GM18858 (cell line): ENCODE measurements at regions not wholly inside any gene's neighbourhood (a gene's known extent, or its start where the extent isn't known, plus 50 kb on each side); places are given as distances from the start of the nearest gene placed in this dataset.
"Not testable (repeated sequence)": the region's sequence is repeated elsewhere in the genome, so short reads cannot be mapped to it uniquely, and the experiment has no call there.

ENCODE experiments used
- ATAC-seq: cut with Tn5 transposase; IDR thresholded peaks from one replicate; pipeline ENCODE4 v1.9.1; 2021; ENCODE audit not compliant: unreplicated experiment

DNA sequence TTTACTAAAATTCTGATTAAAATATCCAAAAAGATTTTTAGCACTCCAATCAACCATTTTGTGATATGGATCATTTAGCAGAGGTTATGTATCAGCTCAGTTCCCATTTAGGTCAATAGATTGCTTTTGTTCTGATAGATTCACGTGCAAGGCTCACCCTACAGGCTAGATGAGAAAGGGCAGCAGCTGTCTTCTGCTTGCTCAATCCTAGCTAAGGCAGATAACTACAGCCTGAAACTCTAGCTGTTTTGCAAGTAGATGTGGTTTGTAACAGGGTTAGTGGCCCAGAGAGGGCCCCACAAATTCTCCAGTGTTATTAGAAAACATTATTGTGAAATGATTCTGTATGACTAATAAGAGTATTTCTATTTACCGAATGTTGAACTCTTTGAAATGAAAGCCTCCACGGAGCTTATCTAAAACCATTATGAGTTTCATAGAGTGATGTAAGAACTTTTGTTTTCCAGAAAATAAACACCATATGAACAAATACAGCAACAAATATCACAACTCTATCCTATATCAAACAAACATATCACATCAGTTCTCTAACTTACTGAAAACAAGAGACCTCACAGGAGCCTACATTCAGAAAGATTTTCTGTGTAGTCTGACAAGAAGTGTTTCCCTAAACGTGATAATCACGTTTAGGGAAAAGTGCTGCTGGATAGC lies 841.9 kb upstream of the ACO1 start:
- peak; percentile 99 for ATAC-seq

DNA sequence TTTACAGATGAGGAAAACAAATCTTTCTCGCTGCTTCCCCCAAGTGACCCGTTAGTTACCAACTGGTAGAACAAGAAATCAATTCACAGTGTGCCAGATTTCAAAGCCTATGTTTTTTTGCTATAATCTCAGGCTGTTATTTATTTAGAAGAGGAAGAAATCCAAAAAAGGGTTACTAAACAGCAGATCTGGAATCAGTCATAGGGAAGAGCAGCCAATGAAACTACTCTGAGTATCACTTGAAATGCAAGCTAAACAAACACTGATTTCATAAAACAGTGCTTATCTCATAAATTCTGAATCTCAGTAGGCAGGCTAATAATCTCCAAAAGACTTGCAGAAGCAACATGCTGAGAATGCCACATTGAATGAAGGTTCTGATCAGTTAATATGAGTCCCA lies 829.5 kb upstream of the ACO1 start:
- ATAC-seq = no peak

DNA sequence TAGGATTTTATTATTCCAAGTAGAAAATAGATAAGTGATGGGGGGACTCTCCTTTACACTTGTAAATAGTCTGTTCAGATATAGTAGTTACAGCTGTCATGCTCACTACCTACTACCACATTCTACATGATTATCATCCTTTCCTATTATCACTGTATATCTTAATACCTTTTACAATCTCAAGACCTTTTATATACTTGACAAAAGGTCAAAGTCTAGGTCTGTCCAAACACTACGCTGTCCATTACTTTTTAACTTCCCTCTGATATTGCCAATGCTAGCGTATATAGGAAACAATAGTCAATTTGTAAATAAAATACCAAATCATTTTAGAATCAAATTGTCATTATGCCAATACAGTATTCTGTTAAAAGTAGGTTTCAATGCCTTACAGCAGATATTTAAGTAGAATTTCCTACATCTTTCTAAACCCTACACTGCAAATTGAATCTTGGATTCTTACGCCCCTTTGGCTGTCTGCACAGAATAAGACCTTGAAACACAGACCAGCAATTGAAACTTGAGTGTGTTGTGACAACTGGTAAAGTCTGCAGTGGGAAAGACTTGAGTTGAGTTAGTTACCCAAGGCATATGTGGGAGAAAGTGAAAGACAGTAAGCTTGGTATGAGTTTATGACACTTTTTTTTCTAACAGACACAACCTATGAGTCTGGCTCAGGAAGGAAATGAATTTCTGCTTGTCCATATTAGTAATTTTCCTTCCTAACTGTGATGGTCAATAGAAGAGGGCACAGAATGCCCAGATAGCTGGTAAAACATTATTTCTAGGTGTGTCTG lies 827.6 kb upstream of the ACO1 start:
- ATAC-seq = no peak

DNA sequence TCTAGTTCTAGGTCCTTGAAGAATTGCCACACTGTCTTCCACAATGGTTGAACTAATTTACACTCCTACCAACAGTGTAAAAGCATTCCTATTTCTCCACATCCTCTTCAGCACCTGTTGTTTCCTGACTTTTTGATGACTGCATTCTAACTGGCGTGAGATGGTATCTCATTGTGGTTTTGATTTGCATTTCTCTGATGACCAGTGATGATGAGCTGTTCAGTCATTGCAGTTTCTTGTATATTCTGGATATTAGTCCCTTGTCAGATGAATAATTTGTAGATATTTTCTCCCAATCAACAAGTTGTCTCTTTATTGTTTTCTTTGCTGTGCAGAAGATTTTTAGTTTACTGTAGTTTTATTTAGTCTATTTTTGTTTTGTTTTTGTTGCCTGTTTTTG lies 812.3 kb upstream of the ACO1 start:
- ATAC-seq = not testable (repeated sequence)

- no peak for ATAC-seq
Measured at GRCh38 chr9:31573561-31573960, 810.9 kb upstream of the ACO1 start.

- no peak for ATAC-seq
Measured at GRCh38 chr9:31574006-31574765, 810.3 kb upstream of the ACO1 start.

GRCh38 chr9:31582071-31582470 lies 802.4 kb upstream of the ACO1 start:
- no peak for ATAC-seq

DNA sequence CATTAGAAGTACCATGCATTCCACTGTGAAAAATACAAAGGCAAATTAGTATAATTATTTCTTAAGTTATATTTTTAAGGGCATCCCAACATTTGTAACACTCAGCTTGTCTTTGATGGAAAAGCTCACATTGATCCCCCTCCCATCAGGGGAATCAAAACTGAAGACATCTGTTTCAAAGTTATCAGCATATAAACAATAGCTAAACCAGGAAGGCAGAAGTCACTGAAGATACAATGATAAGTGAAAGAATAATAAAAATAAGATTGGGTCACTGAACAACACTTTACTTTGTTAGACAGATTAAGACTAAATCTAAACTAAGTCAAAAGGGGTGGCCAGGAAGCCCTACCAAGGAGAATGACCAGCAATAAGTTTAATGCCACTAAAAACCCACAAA lies 801.9 kb upstream of the ACO1 start:
- no peak for ATAC-seq

GRCh38 chr9:31585158-31585557 lies 799.3 kb upstream of the ACO1 start:
- no peak for ATAC-seq

DNA sequence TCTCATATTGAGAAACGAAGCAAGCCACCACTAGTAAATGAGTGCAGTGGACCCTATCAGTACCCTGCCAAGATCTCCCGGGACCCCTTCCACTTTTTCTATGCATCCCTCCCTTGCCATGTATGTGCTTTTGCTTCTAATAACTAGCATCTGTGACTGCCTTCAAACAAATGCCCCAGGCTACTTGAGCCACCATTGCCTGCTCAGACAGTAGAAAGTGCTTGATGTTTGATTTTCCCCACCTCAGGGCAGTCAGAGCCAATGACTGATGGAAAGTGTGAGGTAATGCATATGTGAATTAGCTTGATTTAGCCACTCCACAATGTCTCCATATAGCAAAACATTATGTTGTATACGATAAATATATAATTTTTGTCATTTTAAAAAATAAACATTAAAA lies 797.3 kb upstream of the ACO1 start:
- ATAC-seq = no peak

GRCh38 chr9:31588006-31588405 lies 796.4 kb upstream of the ACO1 start:
- ATAC-seq = no peak

DNA sequence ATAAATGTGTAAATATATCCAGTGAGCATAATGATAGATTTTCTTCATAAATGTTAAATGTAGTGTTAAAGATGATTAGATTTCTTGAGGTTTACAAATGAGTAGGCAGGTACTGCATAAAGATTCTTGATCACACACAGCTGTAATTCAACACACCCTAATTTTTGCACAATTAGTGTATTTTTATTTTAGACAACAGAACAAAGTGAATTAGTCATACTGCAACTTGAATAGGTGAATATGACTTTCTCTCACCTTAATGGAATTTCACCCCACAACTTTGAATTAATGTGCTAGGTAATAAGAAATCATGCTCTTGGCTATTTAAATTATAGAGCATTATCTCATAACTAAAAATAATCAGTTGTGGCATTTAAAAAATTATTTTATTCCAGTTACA lies 795.7 kb upstream of the ACO1 start:
- ATAC-seq = no peak

GRCh38 chr9:31590091-31590490 lies 794.4 kb upstream of the ACO1 start:
- no peak for ATAC-seq

DNA sequence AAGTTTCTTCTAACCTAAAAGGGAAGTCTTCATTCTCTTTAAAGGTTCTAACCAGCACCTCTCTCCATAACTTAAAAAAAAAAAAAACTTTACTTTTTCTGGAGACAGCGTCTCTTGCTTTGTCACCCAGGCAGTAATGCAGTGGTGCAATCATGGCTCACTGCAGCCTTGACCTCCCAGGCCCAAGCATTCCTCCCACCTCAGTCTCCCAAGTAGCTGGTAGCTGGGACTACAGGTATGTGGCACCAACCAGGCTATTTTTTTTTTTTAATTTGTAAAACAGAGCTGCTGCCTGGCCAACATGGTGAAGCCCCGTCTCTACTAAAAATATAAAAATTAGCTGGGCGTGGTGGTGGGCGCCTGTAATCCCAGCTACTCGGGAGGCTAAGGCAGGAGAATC lies 787.4 kb upstream of the ACO1 start:
- ATAC-seq = not testable (repeated sequence)

DNA sequence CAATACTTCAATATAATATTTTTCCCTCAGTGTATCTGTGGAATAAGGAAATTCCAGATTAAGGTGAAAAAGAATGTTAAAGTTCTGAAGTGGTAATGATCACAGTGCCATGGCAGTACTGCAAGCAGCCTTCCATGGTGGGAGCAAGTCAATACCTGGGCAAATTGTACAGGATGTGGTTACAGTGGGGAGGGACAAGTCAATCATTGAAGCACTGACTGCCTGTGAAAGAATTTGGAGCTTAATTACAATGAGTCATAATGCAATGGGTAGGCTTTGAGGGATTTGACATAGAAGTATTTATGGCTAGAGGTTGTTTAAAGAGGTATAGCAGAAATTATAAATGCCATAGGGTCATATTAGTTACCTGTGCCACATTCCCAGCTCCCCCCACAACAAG lies 786.5 kb upstream of the ACO1 start:
- peak; percentile 70 for ATAC-seq

DNA sequence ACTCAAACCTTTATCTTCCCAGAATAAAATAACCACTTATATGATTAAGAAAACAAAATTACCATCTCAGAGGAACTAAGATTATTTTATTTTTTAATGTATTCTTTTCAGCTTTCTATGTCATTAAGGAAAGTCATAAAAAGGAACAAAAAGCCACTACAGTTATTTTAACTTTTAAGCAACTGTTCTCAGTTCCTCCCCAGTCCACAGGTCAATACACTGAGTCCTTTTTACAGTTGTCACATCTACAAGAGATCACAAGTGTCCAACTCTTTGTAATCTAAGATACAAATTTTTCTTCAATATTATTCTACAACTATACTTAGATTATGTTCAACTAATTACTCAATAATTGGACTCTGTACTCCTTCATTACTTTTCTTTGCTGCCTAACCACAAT lies 782.8 kb upstream of the ACO1 start:
- ATAC-seq = no peak

DNA sequence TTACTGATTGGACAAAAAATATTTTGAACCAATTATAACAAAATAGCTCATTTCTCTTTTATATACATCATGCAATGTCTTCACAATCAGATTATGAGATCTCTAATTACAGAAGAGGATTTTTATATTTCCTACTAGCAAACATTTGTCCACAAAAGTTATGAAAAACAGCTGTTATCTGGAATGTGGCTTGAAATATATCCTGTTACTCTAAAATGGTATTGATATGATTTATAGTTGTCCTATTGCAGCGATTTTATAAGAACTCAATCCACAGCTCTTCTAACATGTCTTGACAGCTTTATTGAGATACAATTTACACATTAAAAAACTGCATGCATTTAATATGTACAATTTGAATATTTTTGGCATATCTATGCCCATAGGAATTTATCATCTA lies 779.9 kb upstream of the ACO1 start:
- no peak for ATAC-seq

DNA sequence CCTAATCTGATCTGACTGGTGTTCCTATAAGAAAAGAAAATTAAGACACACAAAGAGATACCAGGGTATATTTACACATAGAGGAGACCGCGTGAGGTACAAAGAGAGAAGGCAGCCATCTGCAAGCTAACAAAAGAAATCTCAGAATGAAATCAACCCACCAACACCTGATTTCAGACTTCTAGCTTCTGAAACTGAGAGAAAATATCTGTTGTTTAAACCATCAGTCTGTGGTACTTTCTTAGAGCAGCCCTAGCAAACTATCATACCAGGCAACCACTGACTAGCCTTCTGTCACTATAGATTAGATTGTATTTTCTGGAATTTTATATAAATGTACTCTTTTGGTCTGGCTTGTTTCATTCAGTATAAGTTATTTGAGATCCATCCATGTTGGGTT lies 779.3 kb upstream of the ACO1 start:
- ATAC-seq = no peak

DNA sequence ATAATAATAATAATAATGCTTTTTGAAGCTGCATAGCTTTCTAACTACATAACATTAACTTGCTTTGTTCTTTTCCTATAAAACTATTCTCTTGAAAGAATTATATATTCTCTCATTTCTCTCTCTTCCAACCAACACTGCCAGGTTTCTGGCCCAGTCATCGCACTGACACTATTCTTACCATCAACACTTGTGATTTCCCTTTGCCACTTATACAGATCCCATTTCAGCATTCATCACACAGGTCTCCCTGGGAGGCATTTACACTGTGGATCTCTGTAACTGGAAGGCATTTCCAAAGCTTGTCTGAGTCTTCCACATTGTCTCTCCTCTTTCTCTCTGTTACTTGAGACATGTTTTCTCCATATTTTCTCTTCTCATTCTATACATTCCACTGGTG lies 777.8 kb upstream of the ACO1 start:
- no peak for ATAC-seq

DNA sequence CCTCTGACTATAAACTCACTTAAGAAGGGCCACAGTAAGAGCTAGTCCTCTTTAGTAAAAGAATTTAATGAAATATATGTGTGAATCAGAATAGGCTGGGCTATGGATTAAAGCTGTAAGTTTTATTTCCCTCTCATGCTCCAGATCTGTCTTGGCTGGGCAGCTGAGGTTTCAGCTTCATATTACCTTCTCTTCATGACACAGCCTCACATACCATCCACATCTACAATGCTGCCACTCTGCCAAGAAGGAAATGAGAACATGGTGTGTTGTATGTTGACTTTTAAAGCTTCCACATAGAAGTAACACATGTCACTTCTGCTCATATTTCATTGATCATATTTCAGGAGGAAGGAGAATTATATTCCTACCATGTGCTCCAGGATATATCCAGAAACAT lies 776.0 kb upstream of the ACO1 start:
- no peak for ATAC-seq

DNA sequence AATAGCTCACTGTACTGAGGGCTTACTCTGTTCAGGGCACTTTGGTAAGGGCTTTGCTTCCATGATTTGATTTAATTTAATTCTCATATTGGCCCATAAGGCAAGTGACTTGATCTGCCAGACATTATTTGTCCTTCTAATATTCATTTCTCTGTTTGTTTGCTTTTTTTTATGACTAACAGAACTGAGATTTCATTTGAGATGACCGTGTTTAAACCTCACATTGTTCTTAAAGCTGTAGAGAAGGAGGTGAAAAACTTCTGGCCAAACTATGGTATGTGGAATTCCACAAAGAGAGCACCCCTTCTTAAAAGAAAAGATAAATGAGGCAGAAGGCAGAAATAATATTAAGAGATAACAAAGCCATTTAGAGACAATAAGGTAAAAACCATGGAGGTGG lies 775.6 kb upstream of the ACO1 start:
- no peak for ATAC-seq
